ENCODE measurements at regions not wholly inside any gene's neighbourhood (a gene's known extent, or its start where the extent isn't known, plus 50 kb on each side); places are given as distances from the start of the nearest gene placed in this dataset.

DNA sequence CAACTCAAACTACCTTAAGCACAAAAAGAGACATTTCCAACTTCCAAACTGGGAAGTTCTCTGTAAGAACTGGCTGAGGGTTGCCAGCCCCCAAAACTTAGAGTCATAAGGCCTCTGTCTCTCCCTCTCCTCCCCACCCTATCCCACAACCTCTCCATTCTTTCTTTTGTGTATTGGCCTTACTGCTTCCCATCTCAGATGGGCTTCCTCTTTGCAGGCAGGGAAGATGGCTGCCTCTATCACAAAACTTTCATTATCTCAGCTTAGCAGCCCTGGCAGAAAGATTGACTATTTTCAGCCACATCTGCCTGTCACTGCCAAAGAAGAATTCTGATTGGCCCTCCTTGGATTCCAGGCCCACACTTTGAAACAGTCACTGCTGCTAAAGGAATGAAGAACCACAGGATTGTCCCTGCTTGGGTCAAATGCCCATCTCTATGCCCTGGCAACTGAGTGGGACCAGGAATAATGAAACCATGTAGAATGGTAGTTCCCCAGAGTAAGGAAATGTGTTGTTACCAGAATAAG, 58.0 kb upstream of the PRKAR2B start:
- TF ChIP-seq, protein P1, sequence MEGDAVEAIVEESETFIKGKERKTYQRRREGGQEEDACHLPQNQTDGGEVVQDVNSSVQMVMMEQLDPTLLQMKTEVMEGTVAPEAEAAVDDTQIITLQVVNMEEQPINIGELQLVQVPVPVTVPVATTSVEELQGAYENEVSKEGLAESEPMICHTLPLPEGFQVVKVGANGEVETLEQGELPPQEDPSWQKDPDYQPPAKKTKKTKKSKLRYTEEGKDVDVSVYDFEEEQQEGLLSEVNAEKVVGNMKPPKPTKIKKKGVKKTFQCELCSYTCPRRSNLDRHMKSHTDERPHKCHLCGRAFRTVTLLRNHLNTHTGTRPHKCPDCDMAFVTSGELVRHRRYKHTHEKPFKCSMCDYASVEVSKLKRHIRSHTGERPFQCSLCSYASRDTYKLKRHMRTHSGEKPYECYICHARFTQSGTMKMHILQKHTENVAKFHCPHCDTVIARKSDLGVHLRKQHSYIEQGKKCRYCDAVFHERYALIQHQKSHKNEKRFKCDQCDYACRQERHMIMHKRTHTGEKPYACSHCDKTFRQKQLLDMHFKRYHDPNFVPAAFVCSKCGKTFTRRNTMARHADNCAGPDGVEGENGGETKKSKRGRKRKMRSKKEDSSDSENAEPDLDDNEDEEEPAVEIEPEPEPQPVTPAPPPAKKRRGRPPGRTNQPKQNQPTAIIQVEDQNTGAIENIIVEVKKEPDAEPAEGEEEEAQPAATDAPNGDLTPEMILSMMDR (optimal IDR thresholded peaks at IDR 0.05 in 1 of 3, IDR thresholded peaks at IDR 0.05 in 1 of 3, conservative IDR thresholded peaks at IDR 0.05 in 1 of 3; ENCODE audit: extremely low read depth in 1 of 3, insufficient read depth in 2 of 3, low read length in 3 of 3), result no peak
- no peak for TF ChIP-seq EZH2 (IDR thresholded peaks at IDR 0.05; ENCODE audit: low read length)
- no peak overlapping the region for H2AFZ ChIP-seq (ENCODE audit: control insufficient read depth, low read length)
- H3K4me2 ChIP-seq (ENCODE audit: control insufficient read depth, extremely low read depth, insufficient read depth, low read depth, low read length), result no peak overlapping the region
- no peak overlapping the region for H3K4me3 ChIP-seq (ENCODE audit: control insufficient read depth in 2 of 3, extremely low read depth in 1 of 3, insufficient read depth in 2 of 3, low read depth in 1 of 3, low read length in 3 of 3)
- no peaks in the 10 kb centered on the region for H3K9me1 ChIP-seq (ENCODE audit: control insufficient read depth, extremely low read depth, insufficient read depth, low read length)
- FAIRE-seq (no peak), DNase-seq (ENCODE audit: low read depth, low spot score) (no peak)
- no peaks in the 10 kb centered on the region for H3K36me3 ChIP-seq (ENCODE audit: control insufficient read depth in 2 of 2, extremely low read depth in 1 of 2, insufficient read depth in 2 of 2, low read length in 2 of 2)
- H4K20me1 ChIP-seq (ENCODE audit: control insufficient read depth, extremely low read depth, insufficient read depth, low read length), result no peaks in the 10 kb centered on the region
- no peak overlapping the region for H3K9ac ChIP-seq (ENCODE audit: control insufficient read depth, extremely low read depth, insufficient read depth, low read length)
- dilution Hi-C loops (cut with MboI; ENCODE audit: extremely low pct_ligation_motif_present, low sequenced_read_pairs), result no loop called here
- no peaks in the 10 kb centered on the region for H3K4me1 ChIP-seq (ENCODE audit: control insufficient read depth, extremely low read depth, insufficient read depth, low read length)
- H3K79me2 ChIP-seq (ENCODE audit: control insufficient read depth, insufficient read depth, low read length), result no peaks in the 10 kb centered on the region
- no peaks in the 10 kb centered on the region for H3K9me3 ChIP-seq (ENCODE audit: control insufficient read depth, low read depth, low read length)
- no peak overlapping the region for H3K27ac ChIP-seq (ENCODE audit: control insufficient read depth, insufficient read depth, low read length)
- H3K27me3 ChIP-seq (ENCODE audit: control insufficient read depth, extremely low read depth, insufficient read depth, low read length), result no peaks in the 10 kb centered on the region

DNA sequence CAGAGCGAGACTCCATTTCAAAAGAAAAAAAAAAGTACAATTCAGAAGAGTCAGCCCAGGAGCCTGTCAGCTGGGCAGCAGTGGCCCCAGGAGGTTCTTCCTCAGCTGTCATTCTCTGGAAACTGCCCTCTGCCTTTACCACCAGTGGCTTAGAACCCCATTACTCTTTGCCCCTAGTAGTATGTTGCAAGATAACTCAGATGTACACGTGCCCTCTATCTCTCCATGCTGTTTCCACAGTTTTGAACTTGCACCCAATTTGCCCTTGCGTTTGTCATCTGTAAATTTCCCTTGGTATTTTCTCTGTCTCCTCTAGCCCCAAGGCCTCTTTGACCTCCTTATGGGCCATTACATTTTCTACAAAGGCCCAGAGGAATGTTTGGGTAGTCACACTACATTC, 56.7 kb upstream of the PRKAR2B start:
- no peak for DNase-seq (ENCODE audit: low read depth, low spot score)
- Histone ChIP-seq H3K9ac (ENCODE audit: control insufficient read depth, extremely low read depth, insufficient read depth, low read length) (no peak overlapping the region), H3K9me3 (ENCODE audit: control insufficient read depth, low read depth, low read length) (no peaks in the 10 kb centered on the region), H3K4me3 (ENCODE audit: control insufficient read depth in 2 of 3, extremely low read depth in 1 of 3, insufficient read depth in 2 of 3, low read depth in 1 of 3, low read length in 3 of 3) (no peak overlapping the region), H3K4me2 (ENCODE audit: control insufficient read depth, extremely low read depth, insufficient read depth, low read depth, low read length) (no peak overlapping the region), H4K20me1 (ENCODE audit: control insufficient read depth, extremely low read depth, insufficient read depth, low read length) (no peaks in the 10 kb centered on the region), H3K36me3 (ENCODE audit: control insufficient read depth in 2 of 2, extremely low read depth in 1 of 2, insufficient read depth in 2 of 2, low read length in 2 of 2) (no peaks in the 10 kb centered on the region), H3K27me3 (ENCODE audit: control insufficient read depth, extremely low read depth, insufficient read depth, low read length) (no peaks in the 10 kb centered on the region), H3K9me1 (ENCODE audit: control insufficient read depth, extremely low read depth, insufficient read depth, low read length) (no peaks in the 10 kb centered on the region), H3K27ac (ENCODE audit: control insufficient read depth, insufficient read depth, low read length) (no peak overlapping the region), H2AFZ (ENCODE audit: control insufficient read depth, low read length) (no peak overlapping the region), H3K4me1 (ENCODE audit: control insufficient read depth, extremely low read depth, insufficient read depth, low read length) (no peaks in the 10 kb centered on the region), H3K79me2 (ENCODE audit: control insufficient read depth, insufficient read depth, low read length) (no peaks in the 10 kb centered on the region)
- no peak for TF ChIP-seq EZH2 (IDR thresholded peaks at IDR 0.05; ENCODE audit: low read length)
- TF ChIP-seq, protein P1 (optimal IDR thresholded peaks at IDR 0.05 in 1 of 3, IDR thresholded peaks at IDR 0.05 in 1 of 3, conservative IDR thresholded peaks at IDR 0.05 in 1 of 3; ENCODE audit: extremely low read depth in 1 of 3, insufficient read depth in 2 of 3, low read length in 3 of 3), result no peak
- no peak for FAIRE-seq
- dilution Hi-C loops (cut with MboI; ENCODE audit: extremely low pct_ligation_motif_present, low sequenced_read_pairs), result no loop called here

Data from keratinocyte (primary cell).